Epithelial cell of proximal tubule (primary cell): ENCODE measurements at regions not wholly inside any gene's neighbourhood (a gene's known extent, or its start where the extent isn't known, plus 50 kb on each side); places are given as distances from the start of the nearest gene placed in this dataset.

Source experiments
- DNase-seq: peaks from one replicate; pipeline ENCODE4 v3.0.0-alpha.2; 2011; ENCODE audit warnings: low read depth
- H3K4me3 ChIP-seq: 2 replicates; pipeline ENCODE4 v1.5.1; 2011; ENCODE audit warnings: low read depth, mild to moderate bottlenecking, low read length
- TF ChIP-seq, protein P1 (sequence below): conservative IDR thresholded peaks from 2 replicates; pipeline ENCODE4 v1.5.1; 2012; ENCODE audit warnings: low read depth, mild to moderate bottlenecking, low read length

DNA sequence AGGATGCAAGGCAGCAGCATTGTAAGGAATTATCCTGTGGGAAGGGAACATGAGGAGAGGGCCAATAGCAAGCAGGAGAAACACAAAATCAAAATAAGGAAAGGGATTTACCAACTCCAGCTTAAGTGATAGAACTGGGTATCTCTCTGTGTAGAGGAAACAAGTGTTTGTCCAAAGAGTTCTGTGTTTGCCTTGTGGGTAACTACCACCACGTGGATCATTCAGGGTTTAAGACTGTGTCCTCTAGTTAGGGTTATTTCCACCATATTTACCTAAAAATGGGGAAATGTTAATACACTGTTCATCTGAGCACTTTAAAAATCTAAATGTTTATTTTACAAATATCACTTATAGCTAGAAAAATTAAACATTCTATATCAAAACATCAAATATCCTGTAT, 283.3 kb downstream of the EIPR1 start:
- H3K4me3 ChIP-seq, result no peak overlapping the region
- TF ChIP-seq, protein P1, sequence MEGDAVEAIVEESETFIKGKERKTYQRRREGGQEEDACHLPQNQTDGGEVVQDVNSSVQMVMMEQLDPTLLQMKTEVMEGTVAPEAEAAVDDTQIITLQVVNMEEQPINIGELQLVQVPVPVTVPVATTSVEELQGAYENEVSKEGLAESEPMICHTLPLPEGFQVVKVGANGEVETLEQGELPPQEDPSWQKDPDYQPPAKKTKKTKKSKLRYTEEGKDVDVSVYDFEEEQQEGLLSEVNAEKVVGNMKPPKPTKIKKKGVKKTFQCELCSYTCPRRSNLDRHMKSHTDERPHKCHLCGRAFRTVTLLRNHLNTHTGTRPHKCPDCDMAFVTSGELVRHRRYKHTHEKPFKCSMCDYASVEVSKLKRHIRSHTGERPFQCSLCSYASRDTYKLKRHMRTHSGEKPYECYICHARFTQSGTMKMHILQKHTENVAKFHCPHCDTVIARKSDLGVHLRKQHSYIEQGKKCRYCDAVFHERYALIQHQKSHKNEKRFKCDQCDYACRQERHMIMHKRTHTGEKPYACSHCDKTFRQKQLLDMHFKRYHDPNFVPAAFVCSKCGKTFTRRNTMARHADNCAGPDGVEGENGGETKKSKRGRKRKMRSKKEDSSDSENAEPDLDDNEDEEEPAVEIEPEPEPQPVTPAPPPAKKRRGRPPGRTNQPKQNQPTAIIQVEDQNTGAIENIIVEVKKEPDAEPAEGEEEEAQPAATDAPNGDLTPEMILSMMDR, result no peak
- DNase-seq, result no peak

DNA sequence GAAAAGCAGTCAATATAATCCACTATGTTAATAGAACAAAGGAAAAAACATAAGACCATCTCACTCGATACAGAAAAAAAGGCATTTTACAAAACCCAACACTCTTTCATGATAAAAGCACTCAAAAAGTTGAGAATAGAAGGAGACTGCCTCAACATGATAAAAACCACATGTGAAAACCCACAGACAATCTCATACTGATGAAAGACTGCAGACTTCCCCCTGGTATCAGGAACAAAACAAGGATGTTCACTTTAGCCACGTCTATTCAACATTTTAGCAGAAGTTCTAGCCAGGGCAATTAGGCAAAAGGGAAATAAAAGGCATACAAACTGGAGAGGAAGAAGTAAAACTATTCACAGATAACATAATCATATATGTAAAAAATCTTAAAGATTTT, 285.9 kb downstream of the EIPR1 start:
- no peak overlapping the region for H3K4me3 ChIP-seq
- TF ChIP-seq, protein P1, result no peak
- no peak for DNase-seq

DNA sequence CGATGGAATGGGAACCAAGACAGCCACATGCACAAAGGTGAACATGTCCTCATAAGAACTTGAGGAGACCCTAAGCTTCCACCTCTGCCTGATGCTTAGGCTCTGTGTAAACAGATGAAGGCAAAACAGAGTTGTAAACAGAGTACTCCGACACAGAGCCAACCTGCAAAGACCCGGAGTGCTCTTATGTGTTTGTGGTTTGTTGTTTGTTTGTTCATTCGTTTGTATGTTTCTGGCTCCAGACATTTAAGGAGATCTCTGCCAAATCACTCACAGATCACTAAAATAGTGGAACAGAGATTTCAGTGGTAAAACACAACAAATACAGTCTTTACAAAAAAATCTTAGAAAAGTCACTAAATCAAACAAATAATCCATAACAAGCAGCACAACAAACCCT, 294.9 kb downstream of the EIPR1 start:
- no peak overlapping the region for H3K4me3 ChIP-seq
- TF ChIP-seq, protein P1, result no peak
- no peak for DNase-seq

DNA sequence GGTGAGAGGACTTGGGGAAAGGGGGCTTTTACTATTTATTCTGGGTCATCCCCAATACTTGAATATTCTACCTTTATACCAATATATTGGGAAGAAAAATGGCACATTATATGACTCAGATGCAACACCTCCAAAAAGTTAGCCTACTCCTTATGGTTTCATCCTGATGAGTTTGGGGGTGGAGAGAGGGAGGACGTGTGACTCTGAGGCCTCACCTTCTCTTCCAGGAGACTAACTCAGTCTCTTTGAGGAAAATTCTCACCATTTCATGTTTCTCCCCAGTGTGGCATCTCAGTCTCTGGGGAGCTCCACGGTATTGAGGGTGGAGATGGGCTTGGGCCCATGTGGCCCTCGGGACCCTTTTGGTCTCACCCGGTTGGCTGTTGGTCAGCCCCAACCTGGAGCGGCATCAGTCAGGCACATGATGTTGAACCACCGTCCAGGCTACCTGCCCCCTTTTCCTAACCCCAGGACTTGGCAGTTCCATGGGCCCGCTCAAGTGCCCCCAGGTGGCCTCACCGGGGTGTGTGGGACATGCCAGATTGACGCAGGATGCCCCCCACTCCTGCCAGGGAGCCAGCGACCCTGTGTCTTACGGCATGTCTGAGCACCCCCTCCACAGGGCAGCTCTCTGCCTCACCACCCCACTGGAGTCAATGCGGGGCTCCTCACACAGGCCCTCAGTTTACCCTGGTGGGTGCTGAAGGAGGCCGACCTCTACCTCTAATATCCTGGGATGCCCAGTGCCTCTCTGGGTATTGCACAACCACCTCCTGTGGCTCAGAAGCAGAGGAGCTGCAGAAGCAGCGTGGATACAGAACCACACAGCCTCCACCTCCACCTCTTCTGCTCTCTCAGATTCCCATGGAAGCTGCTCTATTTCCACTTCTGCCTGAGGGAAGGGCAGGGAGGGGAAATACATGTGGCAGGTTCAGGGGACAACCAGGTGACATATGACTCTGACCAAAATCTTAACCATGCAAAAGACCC, 297.4 kb downstream of the EIPR1 start:
- no peak overlapping the region for H3K4me3 ChIP-seq
- TF ChIP-seq, protein P1, result no peak
- DNase-seq, result no peak

DNA sequence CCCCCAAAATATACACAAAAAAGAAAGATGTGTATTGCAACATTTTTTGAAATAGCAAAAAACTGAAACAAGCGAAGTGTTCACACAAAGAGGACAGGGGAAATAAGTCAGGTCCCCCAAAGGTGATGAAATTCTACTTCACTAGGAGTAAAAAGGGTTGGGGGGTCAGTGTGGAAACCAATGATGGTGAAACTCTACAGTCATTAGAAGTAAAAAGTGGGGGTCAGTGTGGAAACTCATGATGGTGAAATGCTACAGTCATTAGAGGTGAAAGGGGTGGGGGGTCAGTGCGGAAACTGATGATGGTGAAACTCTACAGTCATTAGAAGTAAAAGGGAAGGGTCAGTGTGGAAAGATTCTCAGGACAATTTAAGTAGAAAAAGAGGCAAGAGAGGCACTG, 298.2 kb downstream of the EIPR1 start:
- H3K4me3 ChIP-seq, result no peak overlapping the region
- TF ChIP-seq, protein P1, result no peak
- DNase-seq, result no peak

DNA sequence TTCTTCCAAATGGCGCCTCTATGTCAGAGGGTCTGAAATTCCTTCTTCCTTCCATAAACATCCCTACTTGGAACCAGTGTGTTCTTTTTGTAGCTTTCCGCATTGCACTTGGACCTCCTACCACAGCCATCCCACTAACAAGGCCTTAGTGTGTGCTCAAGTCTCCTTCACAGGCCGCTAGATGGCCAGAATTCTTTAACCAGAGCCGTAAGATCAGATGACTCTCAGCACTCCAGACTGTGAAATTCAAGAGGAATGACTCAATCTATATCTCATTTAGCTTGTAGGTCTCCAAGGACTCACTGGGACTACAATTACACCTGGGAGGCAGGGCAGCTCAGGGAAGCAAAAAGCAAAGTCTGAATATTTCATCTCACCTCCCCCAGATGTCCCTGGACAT, 298.9 kb downstream of the EIPR1 start:
- DNase-seq, result no peak
- no peak overlapping the region for H3K4me3 ChIP-seq
- TF ChIP-seq, protein P1, result no peak
